ENCODE measurements at regions not wholly inside any gene's neighbourhood (a gene's known extent, or its start where the extent isn't known, plus 50 kb on each side); places are given as distances from the start of the nearest gene placed in this dataset.
"Not testable (repeated sequence)": the region's sequence is repeated elsewhere in the genome, so short reads cannot be mapped to it uniquely, and the experiment has no call there.

DNA sequence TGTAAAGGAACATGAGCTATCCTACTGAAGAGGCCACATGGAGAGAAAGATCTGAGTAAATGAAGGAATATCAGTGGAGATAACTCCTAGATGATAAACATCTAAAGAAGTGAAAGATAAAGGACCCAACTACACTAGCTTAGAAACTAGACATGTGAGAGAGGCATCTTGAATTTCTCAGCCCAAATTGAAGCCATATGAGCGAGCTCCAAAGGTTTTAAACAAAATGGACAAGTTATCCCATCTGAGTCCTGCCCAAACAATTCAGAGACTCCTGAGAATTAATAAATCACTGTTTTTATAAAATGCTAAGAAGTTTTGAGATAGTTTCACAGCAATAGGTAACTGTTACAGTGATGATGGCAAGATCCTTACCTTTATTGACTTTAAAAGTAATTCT, 438.9 kb downstream of the NAV3 start:
- no peaks in the 10 kb centered on the region for H3K4me1 ChIP-seq (replicated peaks)
- intact Hi-C loops (cut with DNase I): no loop called here
- WGBS: 80% methylated on average over 1 of the region's 1 CpG
- DNase-seq (ENCODE audit: low spot score): no peak
- TF ChIP-seq POLR2AphosphoS5 (IDR thresholded peaks at IDR 0.05): no peak
- no peak for TF ChIP-seq POLR2A (IDR thresholded peaks at IDR 0.05)
- TF ChIP-seq, protein P1, sequence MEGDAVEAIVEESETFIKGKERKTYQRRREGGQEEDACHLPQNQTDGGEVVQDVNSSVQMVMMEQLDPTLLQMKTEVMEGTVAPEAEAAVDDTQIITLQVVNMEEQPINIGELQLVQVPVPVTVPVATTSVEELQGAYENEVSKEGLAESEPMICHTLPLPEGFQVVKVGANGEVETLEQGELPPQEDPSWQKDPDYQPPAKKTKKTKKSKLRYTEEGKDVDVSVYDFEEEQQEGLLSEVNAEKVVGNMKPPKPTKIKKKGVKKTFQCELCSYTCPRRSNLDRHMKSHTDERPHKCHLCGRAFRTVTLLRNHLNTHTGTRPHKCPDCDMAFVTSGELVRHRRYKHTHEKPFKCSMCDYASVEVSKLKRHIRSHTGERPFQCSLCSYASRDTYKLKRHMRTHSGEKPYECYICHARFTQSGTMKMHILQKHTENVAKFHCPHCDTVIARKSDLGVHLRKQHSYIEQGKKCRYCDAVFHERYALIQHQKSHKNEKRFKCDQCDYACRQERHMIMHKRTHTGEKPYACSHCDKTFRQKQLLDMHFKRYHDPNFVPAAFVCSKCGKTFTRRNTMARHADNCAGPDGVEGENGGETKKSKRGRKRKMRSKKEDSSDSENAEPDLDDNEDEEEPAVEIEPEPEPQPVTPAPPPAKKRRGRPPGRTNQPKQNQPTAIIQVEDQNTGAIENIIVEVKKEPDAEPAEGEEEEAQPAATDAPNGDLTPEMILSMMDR (IDR thresholded peaks at IDR 0.05): no peak
- no peaks in the 10 kb centered on the region for H3K27me3 ChIP-seq (replicated peaks; ENCODE audit: insufficient read depth)
- no peak overlapping the region for H3K4me3 ChIP-seq
- no peak overlapping the region for H3K27ac ChIP-seq
- no peaks in the 10 kb centered on the region for H3K36me3 ChIP-seq
- H3K9me3 ChIP-seq: no peaks in the 10 kb centered on the region

DNA sequence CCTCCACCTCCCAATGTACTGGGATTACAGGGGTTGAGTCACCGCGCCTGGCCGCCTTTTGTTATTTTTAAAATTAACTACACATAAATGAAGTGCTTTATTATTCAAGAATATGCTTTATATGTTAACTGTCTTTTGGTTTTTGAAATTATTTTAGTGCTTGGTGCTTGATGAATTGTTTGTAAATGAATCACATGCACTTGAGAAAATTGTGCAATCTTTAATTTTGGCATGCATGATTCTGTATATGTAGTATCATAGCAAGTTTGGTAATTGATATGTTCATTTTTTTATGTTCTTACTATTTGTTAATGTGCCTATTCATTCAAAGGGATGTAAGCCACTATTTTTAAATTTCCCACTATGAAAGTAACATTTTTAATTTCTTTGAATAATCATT, 440.9 kb downstream of the NAV3 start:
- Histone ChIP-seq H3K4me1 (replicated peaks) (no peaks in the 10 kb centered on the region), H3K27me3 (replicated peaks; ENCODE audit: insufficient read depth) (no peaks in the 10 kb centered on the region), H3K36me3 (no peaks in the 10 kb centered on the region), H3K4me3 (no peak overlapping the region), H3K27ac (no peak overlapping the region), H3K9me3 (no peaks in the 10 kb centered on the region)
- 98% methylated on average over 3 of the region's 3 CpGs for WGBS
- TF ChIP-seq POLR2A (IDR thresholded peaks at IDR 0.05) (no peak), POLR2AphosphoS5 (IDR thresholded peaks at IDR 0.05) (no peak)
- TF ChIP-seq, protein P1 (IDR thresholded peaks at IDR 0.05): no peak
- DNase-seq (ENCODE audit: low spot score): no peak
- intact Hi-C loops (cut with DNase I): no loop called here

DNA sequence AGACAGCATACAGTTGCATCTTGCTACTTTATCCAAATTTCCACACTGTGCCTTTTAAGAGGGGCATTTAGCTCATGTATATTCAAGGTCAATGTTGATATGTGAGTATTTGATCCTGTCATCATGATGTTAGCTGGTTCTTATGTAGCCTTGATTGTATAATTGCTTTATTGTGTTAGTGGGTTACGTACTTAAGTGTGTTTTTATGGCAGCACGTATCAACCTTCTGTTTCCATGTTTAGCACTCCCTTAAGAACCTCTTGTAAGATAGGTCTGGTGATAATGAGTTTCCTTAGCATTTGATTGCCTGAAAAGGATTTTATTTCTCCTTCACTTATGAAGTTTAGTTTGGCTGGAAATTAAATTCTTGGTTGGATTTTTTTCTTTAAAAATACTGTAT, 445.2 kb downstream of the NAV3 start:
- 52% methylated on average over 2 of the region's 2 CpGs for WGBS
- Histone ChIP-seq H3K27me3 (replicated peaks; ENCODE audit: insufficient read depth) (no peaks in the 10 kb centered on the region), H3K4me1 (replicated peaks) (no peaks in the 10 kb centered on the region), H3K27ac (no peak overlapping the region), H3K4me3 (no peak overlapping the region), H3K36me3 (no peaks in the 10 kb centered on the region), H3K9me3 (no peaks in the 10 kb centered on the region)
- intact Hi-C loops (cut with DNase I): no loop called here
- TF ChIP-seq, protein P1 (IDR thresholded peaks at IDR 0.05): no peak
- TF ChIP-seq POLR2AphosphoS5 (IDR thresholded peaks at IDR 0.05): no peak
- TF ChIP-seq POLR2A (IDR thresholded peaks at IDR 0.05): no peak
- no peak for DNase-seq (ENCODE audit: low spot score)

DNA sequence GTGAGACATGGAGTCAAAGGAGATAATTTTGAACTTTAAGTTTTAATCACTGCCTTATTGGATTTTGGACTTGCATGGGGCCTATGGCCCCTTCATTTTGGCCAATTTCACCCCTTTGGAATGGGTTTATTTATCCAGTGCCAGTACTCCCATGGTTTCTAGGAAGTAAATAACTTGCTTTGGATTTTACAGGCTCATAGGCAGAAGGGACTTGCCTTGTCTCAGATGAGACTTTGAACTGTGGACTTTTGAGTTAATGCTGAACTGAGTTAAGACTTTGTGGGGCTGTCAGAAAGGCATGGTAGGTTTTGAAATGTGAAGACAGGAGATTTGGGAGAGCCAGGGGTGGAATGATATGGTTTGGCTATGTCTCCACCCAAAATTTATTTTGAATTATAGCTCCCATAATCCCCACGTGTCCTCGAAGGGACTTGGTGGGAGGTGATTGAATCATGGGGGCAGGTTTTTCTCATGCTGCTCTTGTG, 448.1 kb downstream of the NAV3 start:
- 92% methylated on average over 2 of the region's 2 CpGs for WGBS
- no peaks in the 10 kb centered on the region for H3K4me1 ChIP-seq (replicated peaks)
- DNase-seq (ENCODE audit: low spot score): no peak
- no peak for TF ChIP-seq POLR2AphosphoS5 (IDR thresholded peaks at IDR 0.05)
- no peak for TF ChIP-seq POLR2A (IDR thresholded peaks at IDR 0.05)
- TF ChIP-seq, protein P1 (IDR thresholded peaks at IDR 0.05): no peak
- no peaks in the 10 kb centered on the region for H3K9me3 ChIP-seq
- no peak overlapping the region for H3K27ac ChIP-seq
- intact Hi-C loops (cut with DNase I): no loop called here
- H3K4me3 ChIP-seq: no peak overlapping the region
- no peaks in the 10 kb centered on the region for H3K36me3 ChIP-seq
- H3K27me3 ChIP-seq (replicated peaks; ENCODE audit: insufficient read depth): no peaks in the 10 kb centered on the region

DNA sequence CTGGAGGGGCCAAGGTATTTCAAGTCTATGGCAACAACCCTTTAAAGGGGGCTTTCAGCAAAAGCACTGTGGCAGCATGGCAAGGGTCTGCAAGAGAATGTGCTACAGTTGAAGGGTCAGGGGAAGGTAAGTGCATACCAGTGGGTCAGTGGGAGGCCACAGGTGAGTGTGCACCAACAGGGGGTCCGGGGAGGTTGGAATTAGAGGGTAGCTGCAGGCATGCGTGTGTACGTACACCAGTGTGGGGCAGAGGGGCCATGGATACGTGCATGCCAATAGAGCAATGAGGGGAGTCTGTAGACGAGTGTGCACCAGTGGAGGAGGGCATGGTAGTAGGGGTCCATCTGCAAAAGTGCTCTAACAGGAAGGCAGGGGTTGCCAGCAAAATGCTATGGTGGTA, 448.9 kb downstream of the NAV3 start:
- Histone ChIP-seq H3K9me3 (no peaks in the 10 kb centered on the region), H3K36me3 (no peaks in the 10 kb centered on the region), H3K4me1 (replicated peaks) (no peaks in the 10 kb centered on the region), H3K27me3 (replicated peaks; ENCODE audit: insufficient read depth) (no peaks in the 10 kb centered on the region), H3K4me3 (no peak overlapping the region), H3K27ac (no peak overlapping the region)
- WGBS: 95% methylated on average over 5 of the region's 5 CpGs
- no peak for DNase-seq (ENCODE audit: low spot score)
- intact Hi-C loops (cut with DNase I): no loop called here
- TF ChIP-seq POLR2A (IDR thresholded peaks at IDR 0.05): no peak
- TF ChIP-seq POLR2AphosphoS5 (IDR thresholded peaks at IDR 0.05): no peak
- TF ChIP-seq, protein P1 (IDR thresholded peaks at IDR 0.05): no peak

DNA sequence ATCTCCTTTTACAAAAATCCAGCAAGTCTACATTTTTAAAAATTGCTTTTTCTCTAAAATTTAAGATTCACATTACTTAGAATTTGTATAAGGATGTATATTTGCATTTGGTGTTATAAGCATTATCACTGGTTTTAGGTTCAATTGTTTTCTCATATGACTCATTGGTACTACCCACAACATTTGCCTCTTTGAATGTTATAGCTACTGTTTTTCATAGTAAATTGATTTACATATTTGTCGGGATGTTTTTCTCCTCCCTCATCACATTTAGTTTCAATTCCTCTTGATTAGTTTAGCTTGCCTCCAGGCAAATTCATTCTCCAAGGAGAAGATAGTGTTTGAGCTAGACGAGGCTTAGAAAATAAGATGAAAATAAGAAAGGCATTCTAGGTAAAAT, 450.4 kb downstream of the NAV3 start:
- H3K9me3 ChIP-seq; H3K4me3 ChIP-seq; intact Hi-C loops (cut with DNase I); DNase-seq (ENCODE audit: low spot score); H3K27ac ChIP-seq; H3K4me1 ChIP-seq (replicated peaks); H3K27me3 ChIP-seq (replicated peaks; ENCODE audit: insufficient read depth); H3K36me3 ChIP-seq: not testable (repeated sequence)
- WGBS: 83% methylated on average over 2 of the region's 2 CpGs

All from prostate gland (tissue), 2 donors.